T47D (cell line): ENCODE measurements at regions not wholly inside any gene's neighbourhood (a gene's known extent, or its start where the extent isn't known, plus 50 kb on each side); places are given as distances from the start of the nearest gene placed in this dataset.

ENCODE experiments used
- DNase-seq, 2 experiments: peaks; one replicate each; pipeline versions ENCODE4 v3.0.0 to v3.0.0-alpha.2; 2011 to 2012; ENCODE audit warnings: low read depth in 1 of 2, low spot score in 1 of 2
- JUND ChIP-seq: IDR thresholded peaks from 2 replicates; pipeline ENCODE4 v1.6.1; 2012; ENCODE audit warnings: low read depth
- in situ Hi-C: cut with HindIII; loops from 2 replicates; pipeline ENCODE4 v1.10.0; 2016; ENCODE audit warnings: low sequenced_read_pairs, low pct_unique_long_range_greater_than_20kb

DNA sequence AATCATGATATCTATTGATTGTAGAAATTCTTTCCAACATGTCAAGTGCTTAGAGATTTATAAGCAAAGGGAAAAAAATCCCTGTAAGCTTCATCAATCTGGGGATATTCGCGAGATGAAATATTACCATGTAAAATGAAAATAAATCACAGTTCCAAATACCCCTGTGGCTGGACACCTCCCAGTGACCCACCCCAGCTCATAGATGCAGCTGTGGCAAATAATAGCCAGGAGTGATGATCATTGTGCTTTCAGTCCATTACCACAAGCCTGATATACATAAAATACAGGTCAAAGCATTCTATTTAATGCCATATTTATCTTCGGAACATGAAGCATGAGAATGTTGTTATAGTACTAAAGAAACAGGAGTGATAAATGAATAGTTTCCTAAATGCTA, 274.9 kb upstream of the LRRC7 start:
- in situ Hi-C loops: no loop called here
- TF ChIP-seq JUND: no peak
- no peak for DNase-seq

DNA sequence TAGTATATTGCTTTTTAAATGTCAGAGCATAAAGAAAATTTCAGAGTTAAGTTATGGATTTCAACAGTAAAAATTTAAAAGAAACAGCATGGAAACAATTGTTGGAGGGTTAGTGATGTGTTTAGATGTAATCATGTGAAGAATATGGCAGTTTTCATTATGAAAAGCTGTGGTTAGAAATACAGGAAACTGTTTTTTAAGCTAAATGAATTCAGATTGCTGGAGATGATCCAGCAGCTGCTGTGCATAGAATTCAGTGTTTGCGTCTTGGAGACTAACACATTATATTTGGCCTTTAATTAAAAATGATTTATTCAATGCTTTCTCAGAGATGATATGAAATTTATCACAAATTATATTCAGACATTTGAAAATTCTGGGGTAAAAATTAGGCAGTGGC, 273.6 kb upstream of the LRRC7 start:
- no peak for DNase-seq
- no peak for TF ChIP-seq JUND
- in situ Hi-C loops: no loop called here

DNA sequence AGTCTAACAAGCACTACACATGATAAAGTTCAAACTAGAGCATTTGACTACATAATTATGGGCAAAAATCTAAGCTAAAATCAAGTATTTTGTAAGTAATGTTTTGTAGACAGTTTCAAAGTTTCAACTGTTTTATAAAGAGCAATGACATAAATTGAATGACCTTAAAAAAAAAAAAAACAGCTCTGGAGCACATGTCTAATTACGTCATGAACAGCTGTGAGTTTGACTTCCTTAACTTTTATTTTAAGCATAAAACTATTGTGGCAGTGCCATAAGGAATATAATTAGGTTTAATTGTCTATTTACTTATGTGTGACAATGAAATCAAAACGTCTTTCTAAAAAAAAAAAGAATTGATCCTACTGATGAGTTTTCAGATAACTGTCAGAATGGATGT, 272.5 kb upstream of the LRRC7 start:
- no peak for TF ChIP-seq JUND
- DNase-seq: no peak
- in situ Hi-C loops: no loop called here

DNA sequence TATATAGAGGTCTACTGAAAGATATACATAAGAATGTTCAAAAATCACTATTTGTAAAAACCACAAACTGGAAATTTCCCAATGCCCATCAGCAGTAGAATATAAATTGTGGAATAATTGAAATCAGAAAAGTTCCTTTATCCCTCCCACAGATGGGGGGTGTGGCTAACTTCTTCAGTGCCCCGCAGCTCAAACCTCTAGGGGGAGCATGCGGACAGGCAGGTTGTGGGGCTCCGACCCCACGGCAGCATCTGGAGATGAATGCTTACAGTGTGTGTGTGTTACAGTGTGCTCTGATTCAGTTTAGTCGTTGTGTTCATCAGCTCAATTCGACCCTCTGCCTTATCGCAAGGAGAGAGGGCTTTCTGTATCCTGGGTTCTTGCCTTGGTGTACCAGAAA, 262.1 kb upstream of the LRRC7 start:
- TF ChIP-seq JUND: no peak
- in situ Hi-C loops: no loop called here

GRCh38 chr1:69312055-69312732, 255.5 kb upstream of the LRRC7 start:
- TF ChIP-seq JUND: no peak
- in situ Hi-C loops: no loop called here
- no peak for DNase-seq

More for the DNA sequence above, 262.1 kb upstream of the LRRC7 start:
- no peak for DNase-seq

DNA sequence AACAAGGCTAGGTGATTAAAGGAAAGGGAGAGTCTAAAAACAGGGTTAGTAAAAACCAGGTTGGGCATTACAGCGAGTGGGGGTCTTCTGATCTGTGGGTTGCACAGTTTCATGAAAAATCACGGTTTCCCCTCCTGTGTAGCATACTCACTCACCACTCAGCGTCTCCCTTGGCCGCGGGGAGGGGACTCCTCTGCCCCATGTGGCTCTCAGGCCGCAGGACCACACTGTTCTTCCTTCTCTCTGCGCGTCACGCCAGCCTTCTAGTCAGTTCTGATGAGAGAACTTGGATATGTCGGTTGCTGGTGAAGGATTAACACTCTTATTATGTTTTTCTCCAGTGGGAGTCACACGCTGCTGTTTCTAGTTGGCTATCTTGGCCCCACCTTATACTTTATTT, 254.6 kb upstream of the LRRC7 start:
- DNase-seq: no peak
- in situ Hi-C loops: no loop called here
- no peak for TF ChIP-seq JUND

DNA sequence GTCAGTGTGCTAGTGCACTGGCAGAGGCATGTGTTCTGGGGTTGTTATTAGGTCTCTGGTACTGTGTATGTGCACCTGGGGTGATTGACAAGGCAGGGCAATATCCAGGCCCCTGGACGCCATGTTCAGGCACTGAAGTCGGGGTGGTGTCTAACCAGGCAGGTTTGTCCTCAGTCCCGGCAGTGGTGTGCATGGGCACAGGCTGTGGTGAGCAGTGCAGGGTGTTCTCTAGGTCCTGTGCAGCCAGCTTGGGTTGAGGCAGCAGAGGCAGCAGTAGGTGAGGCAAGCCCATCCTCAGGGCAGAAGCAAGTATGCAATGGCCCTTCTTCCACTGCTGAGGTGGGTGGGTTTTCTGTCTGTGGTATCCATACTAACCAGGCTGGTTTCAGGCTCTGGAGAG, 252.3 kb upstream of the LRRC7 start:
- DNase-seq: no peak
- no peak for TF ChIP-seq JUND
- in situ Hi-C loops: no loop called here

- no peak for TF ChIP-seq JUND
- no peak for DNase-seq
- in situ Hi-C loops: no loop called here
These were observed 251.9 kb upstream of the LRRC7 start for GRCh38 chr1:69315823-69316222.

DNA sequence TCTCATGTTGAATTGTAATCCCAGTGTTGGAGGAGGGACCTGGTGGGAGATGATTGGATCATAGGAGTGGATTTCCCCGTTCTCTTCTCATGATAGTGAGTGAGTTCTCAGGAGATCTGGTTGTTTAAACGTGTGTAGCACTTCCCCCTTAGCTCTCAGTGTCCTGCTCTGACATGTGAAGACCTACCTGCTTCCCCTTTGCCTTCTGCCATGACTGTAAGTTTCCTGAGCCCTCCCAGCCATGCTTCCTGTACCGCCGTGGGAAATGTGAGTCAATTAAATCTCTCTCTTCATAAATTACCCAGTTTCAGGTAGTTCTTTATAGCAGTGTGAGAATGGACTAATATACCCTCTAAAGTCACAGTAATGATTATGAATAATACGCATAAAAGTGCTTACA, 248.4 kb upstream of the LRRC7 start:
- no peak for TF ChIP-seq JUND
- no peak for DNase-seq
- in situ Hi-C loops: no loop called here

- in situ Hi-C loops: no loop called here
- DNase-seq: no peak
- TF ChIP-seq JUND: no peak
These were observed 246.9 kb upstream of the LRRC7 start for GRCh38 chr1:69320757-69321211.

DNA sequence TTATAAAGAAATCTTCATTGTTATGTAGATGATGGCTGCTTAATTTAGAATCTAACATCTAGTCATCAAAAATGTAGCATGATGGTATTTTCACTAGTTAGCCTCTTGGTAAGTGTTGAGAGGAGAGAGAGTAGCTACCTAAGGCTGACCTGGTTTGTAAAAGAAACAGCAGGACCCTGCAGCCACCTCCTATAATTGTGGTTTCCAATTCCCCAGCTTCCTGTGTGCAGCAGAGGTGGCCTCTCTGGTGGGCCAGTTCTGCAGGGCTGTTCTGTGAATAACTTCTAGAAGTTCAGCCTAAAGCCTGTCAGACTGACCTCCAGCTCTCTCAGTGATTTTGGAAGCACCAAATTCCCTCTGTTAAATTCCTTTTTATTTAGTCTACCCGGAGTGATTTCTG, 246.4 kb upstream of the LRRC7 start:
- DNase-seq: no peak
- no peak for TF ChIP-seq JUND
- in situ Hi-C loops: no loop called here

GRCh38 chr1:69328186-69328585, 239.5 kb upstream of the LRRC7 start:
- TF ChIP-seq JUND: no peak
- no peak for DNase-seq
- in situ Hi-C loops: no loop called here

- in situ Hi-C loops: no loop called here
- TF ChIP-seq JUND: no peak
- DNase-seq: no peak
These were observed 204.5 kb upstream of the LRRC7 start for GRCh38 chr1:69363236-69363635.

GRCh38 chr1:69373520-69373919, 194.2 kb upstream of the LRRC7 start:
- in situ Hi-C loops: no loop called here
- TF ChIP-seq JUND: no peak
- DNase-seq: no peak

- in situ Hi-C loops: no loop called here
- no peak for DNase-seq
- no peak for TF ChIP-seq JUND
These were observed 191.3 kb upstream of the LRRC7 start for GRCh38 chr1:69376408-69376807.
